Parathyroid adenoma (tissue), 2 donors: ENCODE measurements at regions not wholly inside any gene's neighbourhood (a gene's known extent, or its start where the extent isn't known, plus 50 kb on each side); places are given as distances from the start of the nearest gene placed in this dataset.

Experiments used
- H2AFZ ChIP-seq: fragments of 300-600 bp; sonication (generic); one replicate; pipeline ENCODE4 v1.7.0; 2017; ENCODE audit warnings: antibody characterized with exemption, mild to moderate bottlenecking
- H3K27ac ChIP-seq: fragments of 300-600 bp; sonication (generic); one replicate; pipeline ENCODE4 v1.7.0; 2017
- H3K27me3 ChIP-seq: fragments of 300-600 bp; sonication (generic); one replicate; pipeline ENCODE4 v1.7.0; 2017; ENCODE audit warnings: low read length; ENCODE audit not compliant: control insufficient read depth, insufficient read depth
- H3K36me3 ChIP-seq: fragments of 300-600 bp; sonication (generic); one replicate; pipeline ENCODE4 v1.7.0; 2017; ENCODE audit warnings: low read length; ENCODE audit not compliant: control insufficient read depth, insufficient read depth
- H3K4me1 ChIP-seq: fragments of 300-600 bp; sonication (generic); one replicate; pipeline ENCODE4 v1.7.0; 2017; ENCODE audit warnings: control low read depth
- H3K4me2 ChIP-seq: fragments of 300-600 bp; sonication (generic); one replicate; pipeline ENCODE4 v1.7.0; 2017; ENCODE audit warnings: low read length
- H3K4me3 ChIP-seq: fragments of 300-600 bp; sonication (generic); one replicate; pipeline ENCODE4 v1.7.0; 2017; ENCODE audit warnings: low read depth, low read length
- H3K79me2 ChIP-seq: fragments of 300-600 bp; sonication (generic); one replicate; pipeline ENCODE4 v1.7.0; 2017; ENCODE audit warnings: control low read depth
- H3K9ac ChIP-seq: fragments of 300-600 bp; sonication (generic); one replicate; pipeline ENCODE4 v1.7.0; 2017; ENCODE audit warnings: mild to moderate bottlenecking
- H3K9me3 ChIP-seq: fragments of 300-600 bp; sonication (generic); one replicate; pipeline ENCODE4 v1.7.0; 2017; ENCODE audit warnings: low read length; ENCODE audit not compliant: control insufficient read depth
- CTCF ChIP-seq: fragments of 300-600 bp; sonication (generic); IDR thresholded peaks from one replicate; pipeline ENCODE4 v1.7.0; 2017; ENCODE audit warnings: antibody characterized with exemption, mild to moderate bottlenecking
- donor health status: primary hyperparathyroidism.

GRCh38 chr3:139811331-139811730 lies 123.7 kb upstream of the CLSTN2 start:
- Histone ChIP-seq H3K9me3 (no peaks in the 10 kb centered on the region), H3K27ac (no peak overlapping the region), H2AFZ (no peak overlapping the region), H3K79me2 (no peaks in the 10 kb centered on the region), H3K4me2 (no peak overlapping the region), H3K27me3 (no peaks in the 10 kb centered on the region), H3K4me3 (no peak overlapping the region), H3K9ac (no peak overlapping the region), H3K4me1 (no peaks in the 10 kb centered on the region), H3K36me3 (no peaks in the 10 kb centered on the region)
- no peak for TF ChIP-seq CTCF

DNA sequence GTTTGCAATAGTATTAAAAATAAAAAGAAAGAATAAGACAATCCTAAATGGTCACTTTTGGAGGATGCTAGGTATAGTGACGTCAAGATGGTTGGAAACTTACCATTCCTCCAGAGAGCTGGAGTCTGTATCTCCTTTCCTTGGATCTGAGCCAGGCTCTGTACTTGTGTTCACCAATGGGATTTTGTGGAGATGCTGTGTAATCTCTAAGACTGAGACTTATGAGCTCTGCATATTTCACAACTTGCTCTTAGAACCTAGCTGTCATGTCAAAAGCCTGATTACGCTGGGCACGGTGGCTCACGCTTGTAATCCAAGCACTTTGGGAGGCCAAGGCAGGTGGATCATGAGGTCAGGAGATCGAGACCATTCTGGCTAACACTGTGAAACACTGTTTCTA lies 126.8 kb upstream of the CLSTN2 start:
- no peaks in the 10 kb centered on the region for H3K79me2 ChIP-seq
- no peak overlapping the region for H3K9ac ChIP-seq
- H3K4me1 ChIP-seq, result no peaks in the 10 kb centered on the region
- H3K27ac ChIP-seq, result no peak overlapping the region
- no peaks in the 10 kb centered on the region for H3K9me3 ChIP-seq
- no peaks in the 10 kb centered on the region for H3K27me3 ChIP-seq
- H2AFZ ChIP-seq, result no peak overlapping the region
- H3K36me3 ChIP-seq, result no peaks in the 10 kb centered on the region
- H3K4me2 ChIP-seq, result no peak overlapping the region
- TF ChIP-seq CTCF, result no peak
- H3K4me3 ChIP-seq, result no peak overlapping the region

GRCh38 chr3:139803294-139803693 lies 125.5 kb upstream of the NMNAT3 start:
- H2AFZ ChIP-seq, result no peak overlapping the region
- no peaks in the 10 kb centered on the region for H3K36me3 ChIP-seq
- no peak overlapping the region for H3K27ac ChIP-seq
- H3K4me1 ChIP-seq, result no peaks in the 10 kb centered on the region
- no peak overlapping the region for H3K4me2 ChIP-seq
- no peaks in the 10 kb centered on the region for H3K9me3 ChIP-seq
- H3K9ac ChIP-seq, result no peak overlapping the region
- TF ChIP-seq CTCF, result no peak
- H3K79me2 ChIP-seq, result no peaks in the 10 kb centered on the region
- H3K4me3 ChIP-seq, result no peak overlapping the region
- H3K27me3 ChIP-seq, result no peaks in the 10 kb centered on the region

GRCh38 chr3:139797724-139798343 lies 120.1 kb upstream of the NMNAT3 start:
- no peak overlapping the region for H3K4me2 ChIP-seq
- H3K4me3 ChIP-seq, result no peak overlapping the region
- H3K27ac ChIP-seq, result no peak overlapping the region
- H3K9me3 ChIP-seq, result no peaks in the 10 kb centered on the region
- no peaks in the 10 kb centered on the region for H3K27me3 ChIP-seq
- no peaks in the 10 kb centered on the region for H3K79me2 ChIP-seq
- H2AFZ ChIP-seq, result no peak overlapping the region
- H3K9ac ChIP-seq, result no peak overlapping the region
- no peak for TF ChIP-seq CTCF
- no peaks in the 10 kb centered on the region for H3K36me3 ChIP-seq
- no peaks in the 10 kb centered on the region for H3K4me1 ChIP-seq
